Thyroid gland (tissue), 4 donors: ENCODE measurements at regions not wholly inside any gene's neighbourhood (a gene's known extent, or its start where the extent isn't known, plus 50 kb on each side); places are given as distances from the start of the nearest gene placed in this dataset.

Source experiments
- CTCF ChIP-seq, 6 experiments: fragments of 200-600 bp in 3 of 6; fragments of 450-650 bp in 3 of 6; sonication (generic) in 3 of 6; IDR thresholded peaks; one replicate each; pipeline ENCODE4 v1.5.1; 2016 to 2019; ENCODE audit warnings: antibody characterized with exemption in 6 of 6, mild to moderate bottlenecking in 2 of 6, inconsistent platforms in 1 of 6, moderate library complexity in 1 of 6
- POLR2A ChIP-seq, 2 donors: fragments of 450-650 bp; IDR thresholded peaks; one replicate each; pipeline ENCODE4 v1.6.1; 2017; ENCODE audit warnings: antibody characterized with exemption in 2 of 2, mild to moderate bottlenecking in 2 of 2, moderate library complexity in 1 of 2

GRCh38 chr18:71194438-71194837 lies 905.6 kb downstream of the SOCS6 start:
- TF ChIP-seq CTCF (IDR thresholded peaks at IDR 0.05): no peak
- no peak for TF ChIP-seq POLR2A (IDR thresholded peaks at IDR 0.05)
